Suprapubic skin (tissue), 4 donors: ENCODE measurements at regions not wholly inside any gene's neighbourhood (a gene's known extent, or its start where the extent isn't known, plus 50 kb on each side); places are given as distances from the start of the nearest gene placed in this dataset.

Experiments
- DNase-seq, 2 donors: peaks; one replicate each; pipeline ENCODE4 v3.0.0-alpha.2; 2019; ENCODE audit warnings: low spot score in 2 of 2
- H3K27ac ChIP-seq: fragments of 200-600 bp; sonication (generic); one replicate; pipeline ENCODE4 v1.5.1; 2019
- H3K27me3 ChIP-seq: fragments of 200-600 bp; sonication (generic); one replicate; pipeline ENCODE4 v1.5.1; 2019
- H3K36me3 ChIP-seq: fragments of 200-600 bp; sonication (generic); one replicate; pipeline ENCODE4 v1.5.1; 2019
- H3K4me1 ChIP-seq: fragments of 200-600 bp; sonication (generic); one replicate; pipeline ENCODE4 v1.5.1; 2019
- H3K4me3 ChIP-seq: fragments of 200-600 bp; sonication (generic); one replicate; pipeline ENCODE4 v1.5.1; 2019; ENCODE audit warnings: mild to moderate bottlenecking
- H3K9me3 ChIP-seq: fragments of 200-600 bp; sonication (generic); one replicate; pipeline ENCODE4 v1.5.1; 2019
- EP300 ChIP-seq: sonication (generic); formaldehyde crosslinking; IDR thresholded peaks from one replicate; pipeline ENCODE4 v1.6.1; 2017; ENCODE audit warnings: antibody characterized with exemption
- POLR2A ChIP-seq, 2 donors: fragments of 450-650 bp; IDR thresholded peaks; one replicate each; pipeline ENCODE4 v1.6.1; 2017; ENCODE audit warnings: antibody characterized with exemption in 2 of 2, mild to moderate bottlenecking in 2 of 2, moderate library complexity in 2 of 2
- POLR2AphosphoS5 ChIP-seq, 3 donors: sonication (generic); formaldehyde crosslinking; IDR thresholded peaks; one replicate each; pipeline ENCODE4 v1.6.1; 2017; ENCODE audit warnings: antibody characterized with exemption in 3 of 3
- WGBS: methylation state at CpG from one replicate; pipeline ENCODE4 v1.1.5; 2018; 5-methylcytosine and 5-hydroxymethylcytosine counted together
- TF ChIP-seq, protein P1 (sequence below), 2 donors: fragments of 200-600 bp in 1 of 2; fragments of 450-650 bp in 1 of 2; sonication (generic) in 1 of 2; IDR thresholded peaks; one replicate each; pipeline ENCODE4 v1.5.1; 2016 to 2019; ENCODE audit warnings: antibody characterized with exemption in 2 of 2, mild to moderate bottlenecking in 1 of 2, moderate library complexity in 1 of 2

- Histone ChIP-seq H3K9me3 (no peaks in the 10 kb centered on the region), H3K27me3 (no peaks in the 10 kb centered on the region), H3K27ac (no peak overlapping the region), H3K4me3 (no peak overlapping the region), H3K36me3 (no peaks in the 10 kb centered on the region), H3K4me1 (no peaks in the 10 kb centered on the region)
- TF ChIP-seq POLR2AphosphoS5 (IDR thresholded peaks at IDR 0.05), result no peak
- no peak for TF ChIP-seq POLR2A (IDR thresholded peaks at IDR 0.05)
- TF ChIP-seq, protein P1, sequence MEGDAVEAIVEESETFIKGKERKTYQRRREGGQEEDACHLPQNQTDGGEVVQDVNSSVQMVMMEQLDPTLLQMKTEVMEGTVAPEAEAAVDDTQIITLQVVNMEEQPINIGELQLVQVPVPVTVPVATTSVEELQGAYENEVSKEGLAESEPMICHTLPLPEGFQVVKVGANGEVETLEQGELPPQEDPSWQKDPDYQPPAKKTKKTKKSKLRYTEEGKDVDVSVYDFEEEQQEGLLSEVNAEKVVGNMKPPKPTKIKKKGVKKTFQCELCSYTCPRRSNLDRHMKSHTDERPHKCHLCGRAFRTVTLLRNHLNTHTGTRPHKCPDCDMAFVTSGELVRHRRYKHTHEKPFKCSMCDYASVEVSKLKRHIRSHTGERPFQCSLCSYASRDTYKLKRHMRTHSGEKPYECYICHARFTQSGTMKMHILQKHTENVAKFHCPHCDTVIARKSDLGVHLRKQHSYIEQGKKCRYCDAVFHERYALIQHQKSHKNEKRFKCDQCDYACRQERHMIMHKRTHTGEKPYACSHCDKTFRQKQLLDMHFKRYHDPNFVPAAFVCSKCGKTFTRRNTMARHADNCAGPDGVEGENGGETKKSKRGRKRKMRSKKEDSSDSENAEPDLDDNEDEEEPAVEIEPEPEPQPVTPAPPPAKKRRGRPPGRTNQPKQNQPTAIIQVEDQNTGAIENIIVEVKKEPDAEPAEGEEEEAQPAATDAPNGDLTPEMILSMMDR (IDR thresholded peaks at IDR 0.05), result no peak
- TF ChIP-seq EP300, result no peak
- DNase-seq, result no peak
- 81% methylated on average over 4 of the region's 4 CpGs for WGBS
Measured at GRCh38 chr3:144444546-144444945, 472.9 kb downstream of the DIPK2A start.

GRCh38 chr3:144455841-144456440 is 484.3 kb downstream of the DIPK2A start:
- H3K4me3 ChIP-seq, result no peak overlapping the region
- H3K9me3 ChIP-seq, result no peaks in the 10 kb centered on the region
- no peaks in the 10 kb centered on the region for H3K27me3 ChIP-seq
- no peak for TF ChIP-seq POLR2AphosphoS5 (IDR thresholded peaks at IDR 0.05)
- no peak for TF ChIP-seq EP300
- TF ChIP-seq, protein P1 (IDR thresholded peaks at IDR 0.05), result no peak
- no peak for TF ChIP-seq POLR2A (IDR thresholded peaks at IDR 0.05)
- H3K27ac ChIP-seq, result no peak overlapping the region
- H3K36me3 ChIP-seq, result no peaks in the 10 kb centered on the region
- DNase-seq, result no peak
- H3K4me1 ChIP-seq, result no peaks in the 10 kb centered on the region
- WGBS, result 87% methylated on average over 5 of the region's 5 CpGs

GRCh38 chr3:144457758-144458157 is 486.1 kb downstream of the DIPK2A start:
- TF ChIP-seq POLR2AphosphoS5 (IDR thresholded peaks at IDR 0.05) (no peak), EP300 (no peak), POLR2A (IDR thresholded peaks at IDR 0.05) (no peak)
- TF ChIP-seq, protein P1 (IDR thresholded peaks at IDR 0.05), result no peak
- H3K36me3 ChIP-seq, result no peaks in the 10 kb centered on the region
- no peaks in the 10 kb centered on the region for H3K9me3 ChIP-seq
- no peaks in the 10 kb centered on the region for H3K27me3 ChIP-seq
- no peak overlapping the region for H3K27ac ChIP-seq
- H3K4me1 ChIP-seq, result no peaks in the 10 kb centered on the region
- no peak overlapping the region for H3K4me3 ChIP-seq
- no peak for DNase-seq

GRCh38 chr3:144458283-144458682 is 486.7 kb downstream of the DIPK2A start:
- no peak overlapping the region for H3K4me3 ChIP-seq
- 84% methylated on average over 2 of the region's 2 CpGs for WGBS
- H3K27ac ChIP-seq, result no peak overlapping the region
- DNase-seq, result no peak
- H3K36me3 ChIP-seq, result no peaks in the 10 kb centered on the region
- H3K4me1 ChIP-seq, result no peaks in the 10 kb centered on the region
- no peaks in the 10 kb centered on the region for H3K27me3 ChIP-seq
- H3K9me3 ChIP-seq, result no peaks in the 10 kb centered on the region
- TF ChIP-seq POLR2A (IDR thresholded peaks at IDR 0.05), result no peak
- no peak for TF ChIP-seq EP300
- TF ChIP-seq, protein P1 (IDR thresholded peaks at IDR 0.05), result no peak
- no peak for TF ChIP-seq POLR2AphosphoS5 (IDR thresholded peaks at IDR 0.05)

DNA sequence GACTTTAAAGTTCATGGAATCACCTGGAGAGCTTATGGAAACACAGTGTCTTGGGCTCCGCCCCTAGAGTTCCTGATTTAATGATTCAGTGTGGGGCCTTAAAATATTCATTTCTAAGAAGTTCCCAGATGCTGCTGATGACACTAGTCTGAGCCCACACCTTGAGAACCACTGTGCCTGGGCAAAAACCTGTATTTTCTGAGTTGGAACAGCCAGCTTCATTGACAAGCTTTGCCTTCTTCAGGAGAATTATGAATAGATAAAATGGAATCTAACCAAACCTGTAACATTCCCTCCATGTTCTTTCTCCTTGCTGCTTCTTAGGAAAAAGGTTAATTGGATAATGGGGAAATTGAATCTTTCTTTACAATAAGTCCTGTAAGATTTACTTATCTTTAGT is 490.7 kb downstream of the DIPK2A start:
- DNase-seq, result no peak
- H3K27ac ChIP-seq, result no peak overlapping the region
- H3K9me3 ChIP-seq, result no peaks in the 10 kb centered on the region

More for the DNA sequence above, 490.7 kb downstream of the DIPK2A start:
- Histone ChIP-seq H3K36me3 (no peaks in the 10 kb centered on the region), H3K4me3 (no peak overlapping the region), H3K4me1 (no peaks in the 10 kb centered on the region), H3K27me3 (no peaks in the 10 kb centered on the region)
- TF ChIP-seq EP300 (no peak), POLR2A (IDR thresholded peaks at IDR 0.05) (no peak), POLR2AphosphoS5 (IDR thresholded peaks at IDR 0.05) (no peak)
- TF ChIP-seq, protein P1 (IDR thresholded peaks at IDR 0.05), result no peak
- 100% methylated on average over 1 of the region's 1 CpG for WGBS
